ENCODE measurements at regions not wholly inside any gene's neighbourhood (a gene's known extent, or its start where the extent isn't known, plus 50 kb on each side); places are given as distances from the start of the nearest gene placed in this dataset.
"Not testable (repeated sequence)": the region's sequence is repeated elsewhere in the genome, so short reads cannot be mapped to it uniquely, and the experiment has no call there.

DNA sequence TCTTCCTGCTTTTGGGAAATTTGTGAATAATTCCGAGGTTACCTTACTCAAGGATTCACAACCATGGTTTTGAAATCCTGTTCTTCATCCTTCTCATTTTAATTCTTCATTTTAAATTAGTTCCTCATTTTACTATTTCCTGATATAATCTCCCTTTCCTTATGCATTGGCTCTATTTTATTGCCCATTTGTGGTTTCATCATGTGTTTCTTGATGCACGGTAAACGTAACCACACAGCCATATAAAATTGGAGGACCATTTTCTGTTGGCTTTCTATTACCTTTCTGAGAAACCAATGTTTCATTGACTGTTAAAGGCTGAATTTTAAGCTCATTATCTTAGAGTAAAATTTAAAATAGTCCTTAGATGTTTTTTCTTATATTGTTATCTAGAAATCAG lies 100.3 kb upstream of the NDST4 start:
- no peak overlapping the region for H3K4me3 ChIP-seq
- H3K36me3 ChIP-seq, result no peaks in the 10 kb centered on the region
- no peak for TF ChIP-seq POLR2A (IDR thresholded peaks at IDR 0.05)
- TF ChIP-seq, protein P1, sequence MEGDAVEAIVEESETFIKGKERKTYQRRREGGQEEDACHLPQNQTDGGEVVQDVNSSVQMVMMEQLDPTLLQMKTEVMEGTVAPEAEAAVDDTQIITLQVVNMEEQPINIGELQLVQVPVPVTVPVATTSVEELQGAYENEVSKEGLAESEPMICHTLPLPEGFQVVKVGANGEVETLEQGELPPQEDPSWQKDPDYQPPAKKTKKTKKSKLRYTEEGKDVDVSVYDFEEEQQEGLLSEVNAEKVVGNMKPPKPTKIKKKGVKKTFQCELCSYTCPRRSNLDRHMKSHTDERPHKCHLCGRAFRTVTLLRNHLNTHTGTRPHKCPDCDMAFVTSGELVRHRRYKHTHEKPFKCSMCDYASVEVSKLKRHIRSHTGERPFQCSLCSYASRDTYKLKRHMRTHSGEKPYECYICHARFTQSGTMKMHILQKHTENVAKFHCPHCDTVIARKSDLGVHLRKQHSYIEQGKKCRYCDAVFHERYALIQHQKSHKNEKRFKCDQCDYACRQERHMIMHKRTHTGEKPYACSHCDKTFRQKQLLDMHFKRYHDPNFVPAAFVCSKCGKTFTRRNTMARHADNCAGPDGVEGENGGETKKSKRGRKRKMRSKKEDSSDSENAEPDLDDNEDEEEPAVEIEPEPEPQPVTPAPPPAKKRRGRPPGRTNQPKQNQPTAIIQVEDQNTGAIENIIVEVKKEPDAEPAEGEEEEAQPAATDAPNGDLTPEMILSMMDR (IDR thresholded peaks at IDR 0.05), result no peak
- no peak overlapping the region for H3K27ac ChIP-seq
- H3K4me1 ChIP-seq, result no peaks in the 10 kb centered on the region
- no peaks in the 10 kb centered on the region for H3K9me3 ChIP-seq
- H3K27me3 ChIP-seq, result no peaks in the 10 kb centered on the region
- DNase-seq, result no peak
- intact Hi-C loops (cut with DNase I; ENCODE audit: low total_unique reads), result no loop called here

DNA sequence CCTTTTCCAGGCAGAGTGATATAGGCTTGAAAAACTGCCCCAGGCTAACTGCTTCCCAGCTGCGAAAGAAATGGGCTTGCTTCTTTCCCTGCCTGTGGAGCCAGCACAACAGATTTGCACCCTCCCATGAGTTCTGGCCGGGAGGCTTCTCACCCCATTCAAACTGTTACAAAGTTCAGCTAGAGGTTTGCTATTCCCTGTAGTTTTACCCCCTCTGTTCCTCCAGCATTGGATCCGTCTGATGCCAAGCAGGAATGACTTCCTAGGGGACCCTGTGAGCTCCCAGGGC lies 87.6 kb upstream of the NDST4 start:
- TF ChIP-seq, protein P1 (IDR thresholded peaks at IDR 0.05), result no peak
- TF ChIP-seq POLR2A (IDR thresholded peaks at IDR 0.05), result no peak
- no peak for DNase-seq
- intact Hi-C loops (cut with DNase I; ENCODE audit: low total_unique reads), result no loop called here
- Histone ChIP-seq H3K27ac (no peak overlapping the region), H3K27me3 (no peaks in the 10 kb centered on the region), H3K4me3 (no peak overlapping the region), H3K4me1 (no peaks in the 10 kb centered on the region), H3K9me3 (peaks cover 0 to 3% of the 10 kb centered on the region in 2 donors), H3K36me3 (no peaks in the 10 kb centered on the region)

DNA sequence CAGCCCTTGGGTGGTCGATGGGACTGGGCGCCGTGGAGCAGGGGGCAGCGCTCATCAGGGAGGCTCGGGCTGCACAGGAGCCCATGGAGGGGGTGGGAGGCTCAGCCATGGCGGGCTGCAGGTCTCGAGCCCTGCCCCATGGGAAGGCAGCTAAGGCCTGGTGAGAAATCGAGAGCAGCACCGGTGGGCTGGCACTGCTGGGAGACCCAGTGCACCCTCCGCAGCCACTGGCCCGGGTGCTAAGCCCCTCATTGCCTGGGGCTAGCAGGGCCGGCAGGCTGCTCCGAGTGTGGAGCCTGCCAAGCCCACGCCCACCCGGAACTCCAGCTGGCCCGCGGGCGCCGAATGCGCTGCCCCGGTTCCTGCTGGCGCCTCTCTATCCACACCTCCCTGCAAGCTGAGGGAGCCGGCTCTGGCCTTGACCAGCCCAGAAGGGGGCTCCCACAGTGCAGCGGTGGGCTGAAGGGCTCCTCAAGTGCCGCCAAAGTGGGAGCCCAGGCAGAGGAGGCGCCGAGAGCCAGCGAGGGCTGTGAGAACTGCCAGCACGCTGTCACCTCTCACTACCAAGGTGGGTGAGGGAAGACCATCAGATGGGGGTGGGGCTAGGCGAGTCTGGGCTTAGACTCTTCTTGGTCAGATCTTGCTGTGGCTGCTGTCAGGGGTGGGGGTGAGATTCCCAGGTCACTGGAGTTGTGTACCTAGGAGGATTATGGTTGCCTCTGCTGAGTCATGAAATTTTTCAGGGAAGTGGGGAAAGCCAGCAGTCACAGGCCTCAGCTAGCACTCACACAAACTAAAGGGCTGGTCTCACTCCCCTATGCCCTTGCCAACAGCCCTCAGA lies 87.0 kb upstream of the NDST4 start:
- H3K27me3 ChIP-seq; H3K9me3 ChIP-seq; DNase-seq; H3K4me1 ChIP-seq; H3K36me3 ChIP-seq; intact Hi-C loops (cut with DNase I; ENCODE audit: low total_unique reads); H3K27ac ChIP-seq; H3K4me3 ChIP-seq: not testable (repeated sequence)

DNA sequence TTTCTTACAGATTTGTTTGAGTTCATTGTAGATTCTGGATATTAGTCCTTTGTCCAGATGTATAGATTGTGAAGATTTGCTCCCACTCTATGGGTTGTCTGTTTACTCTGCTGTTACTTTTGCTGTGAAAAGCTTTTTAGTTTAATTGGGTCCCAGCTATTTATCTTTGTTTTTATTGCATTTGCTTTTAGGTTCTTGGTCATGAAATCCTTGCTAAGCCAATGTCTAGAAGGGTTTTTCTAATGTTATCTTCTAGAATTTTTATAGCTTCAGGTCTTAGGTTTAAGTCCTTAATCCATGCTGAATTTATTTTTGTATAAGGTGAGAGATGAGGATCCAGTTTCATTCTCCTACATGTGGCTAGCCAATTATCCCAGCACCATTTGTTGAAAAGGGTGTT lies 81.2 kb upstream of the NDST4 start:
- intact Hi-C loops (cut with DNase I; ENCODE audit: low total_unique reads); H3K36me3 ChIP-seq; H3K4me3 ChIP-seq; H3K9me3 ChIP-seq; H3K27me3 ChIP-seq; H3K4me1 ChIP-seq; H3K27ac ChIP-seq; DNase-seq: not testable (repeated sequence)

DNA sequence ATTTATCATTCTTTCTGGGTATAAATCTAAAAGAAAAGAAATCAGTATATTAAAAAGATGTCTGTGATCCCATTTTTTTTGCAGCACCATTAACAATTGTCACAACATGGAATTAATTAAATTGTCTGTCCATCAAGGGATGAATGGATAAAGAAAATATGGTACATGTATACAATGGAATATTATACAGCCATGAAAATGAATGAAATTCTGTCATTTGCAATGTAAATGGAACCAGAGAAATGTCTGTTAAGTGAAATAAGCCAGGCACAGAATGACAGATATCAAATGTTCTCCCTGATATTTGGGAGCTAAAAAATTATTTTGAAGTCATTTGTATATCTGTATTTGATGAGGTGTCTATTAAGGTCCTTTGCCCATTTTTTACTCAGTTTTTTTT lies 77.1 kb upstream of the NDST4 start:
- H3K36me3 ChIP-seq, result no peaks in the 10 kb centered on the region
- no peaks in the 10 kb centered on the region for H3K27me3 ChIP-seq
- H3K9me3 ChIP-seq, result no peaks in the 10 kb centered on the region
- H3K27ac ChIP-seq, result no peak overlapping the region
- TF ChIP-seq, protein P1 (IDR thresholded peaks at IDR 0.05), result no peak
- TF ChIP-seq POLR2A (IDR thresholded peaks at IDR 0.05), result no peak
- no peak for DNase-seq
- no peak overlapping the region for H3K4me3 ChIP-seq
- H3K4me1 ChIP-seq, result no peaks in the 10 kb centered on the region
- intact Hi-C loops (cut with DNase I; ENCODE audit: low total_unique reads), result no loop called here

DNA sequence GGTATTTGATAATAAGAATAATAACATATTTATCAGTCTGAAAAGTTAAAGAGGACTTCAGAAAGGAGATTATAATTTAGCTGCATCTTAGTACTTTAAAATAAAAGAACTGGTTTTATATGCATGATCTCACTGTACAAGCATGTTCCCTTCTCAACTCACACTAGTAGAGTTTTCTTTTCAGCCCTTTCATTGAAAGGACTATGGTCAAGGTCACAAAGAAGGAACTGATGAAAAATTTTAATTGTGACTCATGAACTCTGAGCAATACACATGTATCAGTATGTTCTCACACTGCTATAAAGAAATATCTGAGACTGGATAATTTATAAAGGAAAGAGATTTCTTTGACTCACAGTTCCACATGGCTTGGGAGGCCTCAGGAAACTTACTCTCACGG lies 73.7 kb upstream of the NDST4 start:
- no peak for DNase-seq
- H3K27me3 ChIP-seq, result no peaks in the 10 kb centered on the region
- H3K9me3 ChIP-seq, result no peaks in the 10 kb centered on the region
- H3K36me3 ChIP-seq, result no peaks in the 10 kb centered on the region
- H3K27ac ChIP-seq, result no peak overlapping the region
- no peak overlapping the region for H3K4me3 ChIP-seq
- TF ChIP-seq, protein P1 (IDR thresholded peaks at IDR 0.05), result no peak
- no peak for TF ChIP-seq POLR2A (IDR thresholded peaks at IDR 0.05)
- intact Hi-C loops (cut with DNase I; ENCODE audit: low total_unique reads), result no loop called here
- no peaks in the 10 kb centered on the region for H3K4me1 ChIP-seq

DNA sequence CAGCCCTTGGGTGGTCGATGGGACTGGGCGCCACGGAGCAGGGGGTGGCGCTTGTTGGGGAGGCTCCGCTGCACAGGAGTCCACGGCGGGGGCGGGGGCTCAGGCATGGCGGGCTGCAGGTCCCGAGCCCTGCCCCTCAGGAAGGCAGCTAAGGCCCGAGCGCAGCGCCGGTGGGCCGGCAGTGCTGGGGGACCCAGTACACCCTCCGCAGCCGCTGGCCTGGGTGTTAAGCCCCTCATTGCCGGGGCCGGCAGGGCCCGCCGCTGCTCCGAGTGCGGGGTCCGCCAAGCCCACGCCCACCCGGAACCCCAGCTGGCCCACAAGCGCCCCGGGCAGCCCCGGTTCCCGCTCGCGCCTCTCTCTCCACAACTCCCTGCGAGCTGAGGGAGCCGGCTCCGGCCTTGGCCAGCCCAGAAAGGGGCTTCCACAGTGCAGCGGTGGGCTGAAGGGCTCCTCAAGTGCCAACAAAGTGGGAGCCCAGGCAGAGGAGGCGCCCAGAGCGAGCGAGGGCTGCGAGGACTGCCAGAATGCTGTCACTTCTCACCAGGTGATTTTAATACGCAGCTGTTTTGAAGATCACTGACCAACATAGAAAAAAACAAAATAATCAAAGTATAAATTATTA lies 66.1 kb upstream of the NDST4 start:
- H3K27ac ChIP-seq; H3K4me3 ChIP-seq; H3K4me1 ChIP-seq; H3K36me3 ChIP-seq; H3K9me3 ChIP-seq; H3K27me3 ChIP-seq; intact Hi-C loops (cut with DNase I; ENCODE audit: low total_unique reads); DNase-seq: not testable (repeated sequence)

DNA sequence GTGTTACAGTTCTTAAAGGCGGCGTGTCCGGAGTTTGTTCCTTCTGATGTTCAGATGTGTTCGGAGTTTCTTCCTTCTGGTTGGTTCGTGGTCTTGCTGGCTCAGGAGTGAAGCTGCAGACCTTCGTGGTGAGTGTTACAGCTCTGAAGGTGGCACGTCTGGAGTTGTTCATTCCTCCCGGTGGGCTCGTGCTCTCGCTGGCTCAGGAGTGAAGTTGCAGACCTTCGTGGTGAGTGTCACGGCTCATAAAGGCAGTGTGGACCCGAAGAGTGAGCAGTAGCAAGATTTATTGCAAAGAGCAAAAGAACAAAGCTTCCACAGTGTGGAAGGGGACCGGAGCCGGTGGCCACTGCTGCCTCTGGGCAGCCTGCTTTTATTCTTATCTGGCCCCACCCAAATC lies 65.3 kb upstream of the NDST4 start:
- H3K9me3 ChIP-seq; H3K4me3 ChIP-seq; H3K4me1 ChIP-seq; intact Hi-C loops (cut with DNase I; ENCODE audit: low total_unique reads); H3K27me3 ChIP-seq; H3K27ac ChIP-seq; DNase-seq; H3K36me3 ChIP-seq: not testable (repeated sequence)
